K562 (cell line): ENCODE measurements at regions not wholly inside any gene's neighbourhood (a gene's known extent, or its start where the extent isn't known, plus 50 kb on each side); places are given as distances from the start of the nearest gene placed in this dataset.

Experiments
- ATAC-seq: fragments of 200-7000 bp; cut with Tn5 transposase; 3 replicates; pipeline ENCODE4 v1.9.1; 2020; ENCODE audit warnings: moderate library complexity
- BruUV-seq: library from RNA; stranded (reverse); fragments of 400-500 nt; replicated peaks from 2 replicates; lab custom pipeline; 2021; lab: Mats Ljungman, UMichigan
- CTCF ChIA-PET: fragments of 300-600 bp; formaldehyde crosslinking; extraction: SDS; loops from one replicate; lab custom pipeline; 2021; ENCODE audit warnings: low intra/inter-chr PET ratio; lab: Yijun Ruan, JAX
- POLR2A ChIA-PET: fragments of 300-600, 350-650 bp; sonication (Branson Sonifier 250); formaldehyde crosslinking; extraction: SDS; loops from one replicate; lab custom pipeline; 2021; ENCODE audit warnings: antibody characterized with exemption, inconsistent platforms; lab: Yijun Ruan, JAX
- DNase-seq, 4 experiments: peaks; one replicate each; pipeline versions ENCODE4 v3.0.0 to v3.0.0-alpha.2; 2011 to 2018; ENCODE audit warnings: low spot score in 3 of 4, mixed read lengths in 3 of 4; ENCODE audit errors: extremely low read depth in 1 of 4
- FAIRE-seq: peaks from 2 replicates; lab custom pipeline; 2011; peaks lifted over from hg19 to GRCh38; lab: Jason Lieb, UNC
- H2AFZ ChIP-seq: 2 replicates; pipeline ENCODE4 v1.6.0; 2011; ENCODE audit warnings: low read depth, low read length, control low read depth, inconsistent platforms
- H3K27ac ChIP-seq: fragments of 200-600 bp; 3 replicates; pipeline ENCODE4 v1.8.0; 2011; ENCODE audit warnings: low read depth, mild to moderate bottlenecking, control low read depth, inconsistent platforms, low read length, moderate library complexity, mixed read lengths; ENCODE audit errors: extremely low read depth
- H3K27me3 ChIP-seq, 2 experiments: fragments of 300-600 bp in 1 of 2; 2 replicates in 1 of 2; 3 replicates in 1 of 2; pipeline versions ENCODE4 v1.6.0 to v1.8.0; 2011; ENCODE audit warnings: inconsistent platforms in 2 of 2, low read length in 2 of 2, mild to moderate bottlenecking in 1 of 2, mixed read lengths in 1 of 2, moderate library complexity in 1 of 2; ENCODE audit not compliant: control insufficient read depth in 2 of 2, insufficient read depth in 2 of 2
- H3K36me3 ChIP-seq: fragments of 300-600 bp; 3 replicates; pipeline ENCODE4 v1.8.0; 2011; ENCODE audit warnings: mild to moderate bottlenecking, low read length, inconsistent platforms; ENCODE audit not compliant: control insufficient read depth, insufficient read depth
- H3K4me1 ChIP-seq, 2 experiments: fragments of 200-600 bp in 1 of 2; replicated peaks in 1 of 2; 2 replicates in 1 of 2; 3 replicates in 1 of 2; pipeline versions ENCODE4 v1.5.1 to v1.8.0; 2011; ENCODE audit warnings: inconsistent platforms in 2 of 2, low read length in 2 of 2, mild to moderate bottlenecking in 1 of 2, mixed read lengths in 1 of 2, moderate library complexity in 1 of 2; ENCODE audit not compliant: control insufficient read depth in 2 of 2, insufficient read depth in 2 of 2
- H3K4me2 ChIP-seq: 2 replicates; pipeline ENCODE4 v1.6.1; 2011; ENCODE audit warnings: low read length, control low read depth, inconsistent platforms, mixed read lengths; ENCODE audit not compliant: insufficient read depth
- H3K4me3 ChIP-seq: fragments of 200-600 bp; sonication (generic), shearing (Covaris generic); 2 replicates; pipeline ENCODE4 v1.5.1; 2016; ENCODE audit warnings: control low read depth, inconsistent platforms
- H3K79me2 ChIP-seq: fragments of 200-600 bp; 3 replicates; pipeline ENCODE4 v1.8.0; 2011; ENCODE audit warnings: low read length, inconsistent platforms; ENCODE audit not compliant: control insufficient read depth, insufficient read depth
- H3K9ac ChIP-seq, 2 experiments: 2 replicates each; pipeline versions ENCODE4 v1.6.0 to v1.6.1; 2011; ENCODE audit warnings: low read depth in 2 of 2, low read length in 2 of 2, control low read depth in 1 of 2, inconsistent platforms in 1 of 2, mild to moderate bottlenecking in 1 of 2, mixed read lengths in 1 of 2; ENCODE audit not compliant: insufficient read depth in 1 of 2
- H3K9me1 ChIP-seq: one replicate; pipeline ENCODE4 v1.6.0; 2011; ENCODE audit warnings: inconsistent platforms, mild to moderate bottlenecking, low read length, moderate library complexity; ENCODE audit not compliant: control insufficient read depth, insufficient read depth
- H3K9me3 ChIP-seq: replicated peaks from 2 replicates; pipeline ENCODE4 v1.5.1; 2011; ENCODE audit warnings: low read depth, low read length, inconsistent platforms; ENCODE audit not compliant: control insufficient read depth, insufficient read depth
- H4K20me1 ChIP-seq: replicated peaks from 2 replicates; pipeline ENCODE4 v1.6.1; 2011; ENCODE audit warnings: low read length, inconsistent platforms, mixed read lengths; ENCODE audit not compliant: control insufficient read depth, insufficient read depth
- FOXA3 ChIP-seq, 2 experiments: fragments of 450-650 bp in 1 of 2; sonication (generic) in 1 of 2; formaldehyde crosslinking; IDR thresholded peaks in 1 of 2; conservative IDR thresholded peaks in 1 of 2; 2 replicates each; pipeline versions ENCODE4 v1.4.0 to v1.8.0; 2020 to 2022; ENCODE audit warnings: mild to moderate bottlenecking in 2 of 2, missing genetic modification reagents in 1 of 2
- HMGN3 ChIP-seq: IDR thresholded peaks from 2 replicates; pipeline ENCODE4 v1.6.1; 2011; ENCODE audit warnings: borderline replicate concordance, low read depth, mild to moderate bottlenecking, mixed read lengths, low read length; ENCODE audit not compliant: insufficient read length; ENCODE audit errors: extremely low read depth
- MYC ChIP-seq, 2 experiments: fragments of 250-450 bp in 1 of 2; sonication (Bioruptor Pico) in 1 of 2; IDR thresholded peaks; 2 replicates each; pipeline versions ENCODE4 v1.5.1 to v1.6.1; 2012 to 2021; ENCODE audit warnings: low read depth in 2 of 2, borderline replicate concordance in 1 of 2, improper control_type of control experiment in 1 of 2, low read length in 1 of 2, mild to moderate bottlenecking in 1 of 2, moderate library complexity in 1 of 2
- PBX2 ChIP-seq, 2 experiments: IDR thresholded peaks in 1 of 2; conservative IDR thresholded peaks in 1 of 2; 2 replicates each; pipeline ENCODE4 v1.6.1; 2016; ENCODE audit warnings: low read depth in 2 of 2, mild to moderate bottlenecking in 1 of 2, missing compliant biosample characterization in 1 of 2, missing genetic modification characterization in 1 of 2, moderate library complexity in 1 of 2
- SIX5 ChIP-seq, 2 experiments: IDR thresholded peaks; 2 replicates each; pipeline ENCODE4 v1.6.1; 2011; ENCODE audit warnings: low read length in 2 of 2, borderline replicate concordance in 1 of 2, low read depth in 1 of 2, mild to moderate bottlenecking in 1 of 2, moderate library complexity in 1 of 2; ENCODE audit not compliant: insufficient read depth in 1 of 2
- SMAD1 ChIP-seq: fragments of 150-350 bp; IDR thresholded peaks from 2 replicates; pipeline ENCODE4 v1.6.1; 2014; ENCODE audit warnings: low read length, low read depth; ENCODE audit not compliant: partially characterized antibody
- TFE3 ChIP-seq: fragments of 450-650 bp; formaldehyde crosslinking; IDR thresholded peaks from 2 replicates; pipeline ENCODE4 v1.4.0; 2020; ENCODE audit warnings: mild to moderate bottlenecking, mixed read lengths
- TRIM24 ChIP-seq, 2 experiments: fragments of 450-650 bp; IDR thresholded peaks; 2 replicates each; pipeline ENCODE4 v1.6.1; 2016
- ZNF165 ChIP-seq: fragments of 250-450 bp; sonication (Bioruptor Pico); IDR thresholded peaks from 2 replicates; pipeline ENCODE4 v1.4.0; 2020; ENCODE audit warnings: borderline replicate concordance
- ZNF589 ChIP-seq: fragments of 200-800 bp; sonication (Bioruptor generic); IDR thresholded peaks from 2 replicates; pipeline ENCODE4 v1.6.1; 2016; ENCODE audit warnings: low read depth, missing genetic modification characterization, missing compliant biosample characterization
- WGBS: fragments of 100-300 bp; shearing (Covaris generic); methylation state at CpG from one replicate; pipeline ENCODE4 v1.1.6; 2016; ENCODE audit warnings: low coverage, mixed read lengths; ENCODE audit not compliant: insufficient coverage; ENCODE audit errors: missing lambda C conversion rate; 5-methylcytosine and 5-hydroxymethylcytosine counted together
- in situ Hi-C: fragments of 300-500 bp; cut with MboI; formaldehyde crosslinking; loops from 4 replicates; pipeline ENCODE4 v1.15.0; 2018; ENCODE audit warnings: inconsistent platforms, mixed read lengths
- intact Hi-C: fragments of 100-400 bp; cut with micrococcal nuclease; formaldehyde crosslinking; loops from 2 replicates; pipeline ENCODE4 v1.14.2; 2022
- TF ChIP-seq, protein P1 (sequence below): fragments of 450-650 bp; conservative IDR thresholded peaks from 2 replicates; pipeline ENCODE4 v1.6.1; 2016; ENCODE audit warnings: missing genetic modification characterization, low read depth, mild to moderate bottlenecking, control low read depth, missing compliant biosample characterization
- TF ChIP-seq, protein P2 (sequence below): fragments of 250-450 bp; sonication (Bioruptor Pico); IDR thresholded peaks from 2 replicates; pipeline ENCODE4 v1.5.0; 2021
- TF ChIP-seq, protein P3 (sequence below): sonication (generic); formaldehyde crosslinking; IDR thresholded peaks from 2 replicates; pipeline ENCODE4 v1.8.1; 2023; ENCODE audit warnings: mild to moderate bottlenecking, missing genetic modification reagents, moderate library complexity

DNA sequence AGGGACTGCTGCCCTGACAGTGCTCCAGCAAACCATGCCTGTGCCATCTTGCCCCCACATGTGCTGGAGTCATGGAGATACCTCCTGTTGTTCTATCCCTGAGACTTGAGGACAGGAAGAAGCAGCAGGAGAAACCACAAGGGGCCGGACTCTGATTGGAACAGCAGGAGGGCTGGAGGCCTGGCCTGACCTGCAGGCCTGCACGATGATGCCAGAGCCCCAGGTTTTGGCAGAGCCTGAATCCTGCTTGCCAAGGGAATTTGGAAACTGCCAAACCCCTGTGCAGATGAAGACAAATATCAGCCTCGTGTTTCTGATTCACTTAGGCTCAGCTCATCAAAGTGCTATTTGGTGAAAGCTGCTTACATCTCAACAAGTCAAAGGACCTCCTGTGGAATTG lies 177.6 kb downstream of the MAFB start:
- ChIA-PET CTCF (no interaction called here), POLR2A (no interaction called here)
- Histone ChIP-seq H3K36me3 (no peaks in the 10 kb centered on the region), H4K20me1 (no peaks in the 10 kb centered on the region), H3K27me3 (peaks cover 0 to 9% of the 10 kb centered on the region in 2 experiments; a peak in 2 of 5 replicates), H3K4me1 (peaks cover 0 to 3% of the 10 kb centered on the region in 2 experiments; a peak in 2 of 5 replicates), H3K9me1 (no peaks in the 10 kb centered on the region), H2AFZ (no peak overlapping the region), H3K9me3 (no peaks in the 10 kb centered on the region), H3K4me2 (no peak overlapping the region), H3K79me2 (no peaks in the 10 kb centered on the region), H3K27ac (no peak overlapping the region), H3K4me3 (no peak overlapping the region), H3K9ac (no peak overlapping the region)
- intact Hi-C loops (no loop called here), in situ Hi-C loops (no loop called here)
- ATAC-seq (no peak), DNase-seq (no peak), FAIRE-seq (no peak)
- WGBS, result 0% methylated on average over 3 of the region's 3 CpGs
- no TSS peak for BruUV-seq
- TF ChIP-seq FOXA3 (CRISPR knock-in tag; conservative IDR thresholded peaks at IDR 0.05 in 1 of 2, IDR thresholded peaks at IDR 0.05 in 1 of 2) (no peak), SIX5 (IDR thresholded peaks at IDR 0.05; ENCODE audit: borderline replicate concordance in 1 of 2, insufficient read depth in 1 of 2, low read depth in 1 of 2, low read length in 2 of 2) (no peak), ZNF589 (no peak), TFE3 (CRISPR knock-in tag) (no peak), TRIM24 (IDR thresholded peaks at IDR 0.05) (no peak), MYC (IDR thresholded peaks at IDR 0.05; ENCODE audit: low read depth, low read length) (no peak), MYC (CRISPR knock-in tag; IDR thresholded peaks at IDR 0.05; ENCODE audit: borderline replicate concordance, low read depth) (no peak), PBX2 (CRISPR knock-in tag; IDR thresholded peaks at IDR 0.05; ENCODE audit: low read depth) (no peak), PBX2 (tag; conservative IDR thresholded peaks at IDR 0.05; ENCODE audit: low read depth) (no peak), HMGN3 (no peak), SMAD1 (no peak), ZNF165 (CRISPR knock-in tag) (no peak)
- TF ChIP-seq, protein P1, sequence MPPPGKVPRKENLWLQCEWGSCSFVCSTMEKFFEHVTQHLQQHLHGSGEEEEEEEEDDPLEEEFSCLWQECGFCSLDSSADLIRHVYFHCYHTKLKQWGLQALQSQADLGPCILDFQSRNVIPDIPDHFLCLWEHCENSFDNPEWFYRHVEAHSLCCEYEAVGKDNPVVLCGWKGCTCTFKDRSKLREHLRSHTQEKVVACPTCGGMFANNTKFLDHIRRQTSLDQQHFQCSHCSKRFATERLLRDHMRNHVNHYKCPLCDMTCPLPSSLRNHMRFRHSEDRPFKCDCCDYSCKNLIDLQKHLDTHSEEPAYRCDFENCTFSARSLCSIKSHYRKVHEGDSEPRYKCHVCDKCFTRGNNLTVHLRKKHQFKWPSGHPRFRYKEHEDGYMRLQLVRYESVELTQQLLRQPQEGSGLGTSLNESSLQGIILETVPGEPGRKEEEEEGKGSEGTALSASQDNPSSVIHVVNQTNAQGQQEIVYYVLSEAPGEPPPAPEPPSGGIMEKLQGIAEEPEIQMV (tag), result no peak
- TF ChIP-seq, protein P2, sequence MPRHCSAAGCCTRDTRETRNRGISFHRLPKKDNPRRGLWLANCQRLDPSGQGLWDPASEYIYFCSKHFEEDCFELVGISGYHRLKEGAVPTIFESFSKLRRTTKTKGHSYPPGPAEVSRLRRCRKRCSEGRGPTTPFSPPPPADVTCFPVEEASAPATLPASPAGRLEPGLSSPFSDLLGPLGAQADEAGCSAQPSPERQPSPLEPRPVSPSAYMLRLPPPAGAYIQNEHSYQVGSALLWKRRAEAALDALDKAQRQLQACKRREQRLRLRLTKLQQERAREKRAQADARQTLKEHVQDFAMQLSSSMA (CRISPR knock-in tag), result no peak
- TF ChIP-seq, protein P3, sequence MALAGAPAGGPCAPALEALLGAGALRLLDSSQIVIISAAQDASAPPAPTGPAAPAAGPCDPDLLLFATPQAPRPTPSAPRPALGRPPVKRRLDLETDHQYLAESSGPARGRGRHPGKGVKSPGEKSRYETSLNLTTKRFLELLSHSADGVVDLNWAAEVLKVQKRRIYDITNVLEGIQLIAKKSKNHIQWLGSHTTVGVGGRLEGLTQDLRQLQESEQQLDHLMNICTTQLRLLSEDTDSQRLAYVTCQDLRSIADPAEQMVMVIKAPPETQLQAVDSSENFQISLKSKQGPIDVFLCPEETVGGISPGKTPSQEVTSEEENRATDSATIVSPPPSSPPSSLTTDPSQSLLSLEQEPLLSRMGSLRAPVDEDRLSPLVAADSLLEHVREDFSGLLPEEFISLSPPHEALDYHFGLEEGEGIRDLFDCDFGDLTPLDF (CRISPR knock-in tag), result no peak
